ENCODE measurements at regions not wholly inside any gene's neighbourhood (a gene's known extent, or its start where the extent isn't known, plus 50 kb on each side); places are given as distances from the start of the nearest gene placed in this dataset.

- H3K27ac Mint-ChIP-seq = no peak overlapping the region
- no peak overlapping the region for H3K4me3 Mint-ChIP-seq
- no peaks in the 10 kb centered on the region for H3K4me1 Mint-ChIP-seq (ENCODE audit: low read depth)
- H3K36me3 Mint-ChIP-seq (ENCODE audit: low read depth) = no peaks in the 10 kb centered on the region
- intact Hi-C loops (cut with micrococcal nuclease) = loop anchor here (10.0 kb wide), 1 partner anchor 106 kb away; the partner anchor contains the start of gene DIO3
- H3K9me3 Mint-ChIP-seq = no peaks in the 10 kb centered on the region
- no peak for DNase-seq (ENCODE audit: low spot score)
- H3K27me3 Mint-ChIP-seq (ENCODE audit: insufficient read depth) = peaks cover 51% of the 10 kb centered on the region
Observed at GRCh38 chr14:101458741-101459550, 102.3 kb upstream of the DIO3 start.

GRCh38 chr14:101459551-101459900 lies 101.8 kb upstream of the DIO3 start:
- no peak for DNase-seq (ENCODE audit: low spot score)
- Mint-ChIP-seq H3K9me3 (no peaks in the 10 kb centered on the region), H3K4me3 (no peak overlapping the region), H3K27ac (no peak overlapping the region), H3K4me1 (ENCODE audit: low read depth) (no peaks in the 10 kb centered on the region), H3K27me3 (ENCODE audit: insufficient read depth) (peaks cover 46% of the 10 kb centered on the region), H3K36me3 (ENCODE audit: low read depth) (no peaks in the 10 kb centered on the region)
- intact Hi-C loops (cut with micrococcal nuclease) = loop anchor here (10.0 kb wide), 1 partner anchor 105 kb away; the partner anchor contains the start of gene DIO3

- H3K27me3 Mint-ChIP-seq (ENCODE audit: insufficient read depth) = peaks cover 36% of the 10 kb centered on the region
- no peaks in the 10 kb centered on the region for H3K9me3 Mint-ChIP-seq
- H3K4me3 Mint-ChIP-seq = no peak overlapping the region
- no peaks in the 10 kb centered on the region for H3K36me3 Mint-ChIP-seq (ENCODE audit: low read depth)
- intact Hi-C loops (cut with micrococcal nuclease) = no loop called here
- DNase-seq (ENCODE audit: low spot score) = no peak
- H3K4me1 Mint-ChIP-seq (ENCODE audit: low read depth) = no peaks in the 10 kb centered on the region
- H3K27ac Mint-ChIP-seq = no peak overlapping the region
Observed at GRCh38 chr14:101460521-101460920, 100.8 kb upstream of the DIO3 start.

GRCh38 chr14:101460986-101461750 lies 100.1 kb upstream of the DIO3 start:
- Mint-ChIP-seq H3K27ac (no peak overlapping the region), H3K36me3 (ENCODE audit: low read depth) (no peaks in the 10 kb centered on the region), H3K4me3 (no peak overlapping the region), H3K9me3 (no peaks in the 10 kb centered on the region), H3K4me1 (ENCODE audit: low read depth) (no peaks in the 10 kb centered on the region), H3K27me3 (ENCODE audit: insufficient read depth) (peaks cover 29% of the 10 kb centered on the region)
- DNase-seq (ENCODE audit: low spot score) = no peak
- intact Hi-C loops (cut with micrococcal nuclease) = no loop called here

- no peak for DNase-seq (ENCODE audit: low spot score)
- H3K36me3 Mint-ChIP-seq (ENCODE audit: low read depth) = no peaks in the 10 kb centered on the region
- H3K9me3 Mint-ChIP-seq = no peaks in the 10 kb centered on the region
- H3K4me1 Mint-ChIP-seq (ENCODE audit: low read depth) = no peaks in the 10 kb centered on the region
- intact Hi-C loops (cut with micrococcal nuclease) = no loop called here
- no peak overlapping the region for H3K27ac Mint-ChIP-seq
- H3K4me3 Mint-ChIP-seq = no peak overlapping the region
- H3K27me3 Mint-ChIP-seq (ENCODE audit: insufficient read depth) = peaks cover 22% of the 10 kb centered on the region
Observed at GRCh38 chr14:101461891-101462290, 99.4 kb upstream of the DIO3 start.

- Mint-ChIP-seq H3K36me3 (ENCODE audit: low read depth) (no peaks in the 10 kb centered on the region), H3K4me3 (no peak overlapping the region), H3K27me3 (ENCODE audit: insufficient read depth) (peaks cover 20% of the 10 kb centered on the region), H3K4me1 (ENCODE audit: low read depth) (no peaks in the 10 kb centered on the region), H3K27ac (no peak overlapping the region), H3K9me3 (no peaks in the 10 kb centered on the region)
- DNase-seq (ENCODE audit: low spot score) = no peak
- intact Hi-C loops (cut with micrococcal nuclease) = no loop called here
Observed at GRCh38 chr14:101462726-101463565, 98.3 kb upstream of the DIO3 start.

GRCh38 chr14:101463566-101464171 lies 97.6 kb upstream of the DIO3 start:
- Mint-ChIP-seq H3K4me1 (ENCODE audit: low read depth) (no peaks in the 10 kb centered on the region), H3K9me3 (no peaks in the 10 kb centered on the region), H3K27me3 (ENCODE audit: insufficient read depth) (peaks cover 22% of the 10 kb centered on the region), H3K4me3 (no peak overlapping the region), H3K27ac (no peak overlapping the region), H3K36me3 (ENCODE audit: low read depth) (no peaks in the 10 kb centered on the region)
- no peak for DNase-seq (ENCODE audit: low spot score)
- intact Hi-C loops (cut with micrococcal nuclease) = no loop called here

GRCh38 chr14:101464310-101464983 lies 96.8 kb upstream of the DIO3 start:
- no peak for DNase-seq (ENCODE audit: low spot score)
- Mint-ChIP-seq H3K4me3 (no peak overlapping the region), H3K9me3 (no peaks in the 10 kb centered on the region), H3K4me1 (ENCODE audit: low read depth) (no peaks in the 10 kb centered on the region), H3K27ac (no peak overlapping the region), H3K27me3 (ENCODE audit: insufficient read depth) (peaks cover 21% of the 10 kb centered on the region), H3K36me3 (ENCODE audit: low read depth) (no peaks in the 10 kb centered on the region)
- intact Hi-C loops (cut with micrococcal nuclease) = no loop called here

GRCh38 chr14:101464984-101465794 lies 96.1 kb upstream of the DIO3 start:
- intact Hi-C loops (cut with micrococcal nuclease) = no loop called here
- Mint-ChIP-seq H3K4me3 (no peak overlapping the region), H3K27me3 (ENCODE audit: insufficient read depth) (peaks cover 18% of the 10 kb centered on the region), H3K36me3 (ENCODE audit: low read depth) (no peaks in the 10 kb centered on the region), H3K4me1 (ENCODE audit: low read depth) (no peaks in the 10 kb centered on the region), H3K27ac (no peak overlapping the region), H3K9me3 (no peaks in the 10 kb centered on the region)
- no peak for DNase-seq (ENCODE audit: low spot score)

GRCh38 chr14:101465795-101466448 lies 95.4 kb upstream of the DIO3 start:
- peaks cover 11% of the 10 kb centered on the region for H3K27me3 Mint-ChIP-seq (ENCODE audit: insufficient read depth)
- no peak overlapping the region for H3K4me3 Mint-ChIP-seq
- H3K36me3 Mint-ChIP-seq (ENCODE audit: low read depth) = no peaks in the 10 kb centered on the region
- no peaks in the 10 kb centered on the region for H3K4me1 Mint-ChIP-seq (ENCODE audit: low read depth)
- H3K9me3 Mint-ChIP-seq = no peaks in the 10 kb centered on the region
- DNase-seq (ENCODE audit: low spot score) = no peak
- H3K27ac Mint-ChIP-seq = no peak overlapping the region
- intact Hi-C loops (cut with micrococcal nuclease) = no loop called here

- Mint-ChIP-seq H3K27me3 (ENCODE audit: insufficient read depth) (peaks cover 5% of the 10 kb centered on the region), H3K9me3 (no peaks in the 10 kb centered on the region), H3K36me3 (ENCODE audit: low read depth) (no peaks in the 10 kb centered on the region), H3K4me1 (ENCODE audit: low read depth) (no peaks in the 10 kb centered on the region), H3K27ac (no peak overlapping the region), H3K4me3 (no peak overlapping the region)
- no peak for DNase-seq (ENCODE audit: low spot score)
- intact Hi-C loops (cut with micrococcal nuclease) = no loop called here
Observed at GRCh38 chr14:101466456-101467180, 94.7 kb upstream of the DIO3 start.

All from activated T-helper 1 cell treated with anti-CD3 and anti-CD28 coated beads, Interleukin-12 subunit alpha, Interleukin-12 subunit beta, Interleukin-2, Interleukin-4 antibody, amounts not matched to agents 30 ng/mL and 10 ng/mL and 1 ng/mL, durations not matched to agents 14 hours and 24 hours and 36 hours (primary cell).